ENCODE measurements at regions not wholly inside any gene's neighbourhood (a gene's known extent, or its start where the extent isn't known, plus 50 kb on each side); places are given as distances from the start of the nearest gene placed in this dataset.

DNA sequence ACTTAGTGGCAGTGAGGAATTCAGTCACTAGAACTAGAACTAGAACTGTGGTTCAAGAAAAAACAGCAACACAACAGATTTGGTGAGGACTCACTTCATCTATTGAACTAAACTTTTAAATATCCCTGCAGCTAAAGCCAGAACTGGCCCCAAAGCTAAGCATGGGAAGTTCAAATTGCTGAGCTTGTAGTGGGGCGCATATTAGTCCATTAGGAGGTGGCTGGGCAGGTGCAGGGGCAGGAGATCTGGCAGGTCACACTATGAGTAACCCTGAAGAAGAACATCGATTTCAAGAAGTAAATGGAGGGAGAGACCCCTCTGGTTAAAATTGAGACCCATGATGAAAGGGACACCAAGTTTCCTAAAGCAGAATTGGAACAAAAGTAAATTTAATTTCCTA lies 73.8 kb upstream of the UBAC2 start:
- DNase-seq (ENCODE audit: low read depth): no peak
- no peak overlapping the region for H3K4me3 ChIP-seq (replicated peaks; ENCODE audit: low read depth, low read length)
- TF ChIP-seq, protein P1, sequence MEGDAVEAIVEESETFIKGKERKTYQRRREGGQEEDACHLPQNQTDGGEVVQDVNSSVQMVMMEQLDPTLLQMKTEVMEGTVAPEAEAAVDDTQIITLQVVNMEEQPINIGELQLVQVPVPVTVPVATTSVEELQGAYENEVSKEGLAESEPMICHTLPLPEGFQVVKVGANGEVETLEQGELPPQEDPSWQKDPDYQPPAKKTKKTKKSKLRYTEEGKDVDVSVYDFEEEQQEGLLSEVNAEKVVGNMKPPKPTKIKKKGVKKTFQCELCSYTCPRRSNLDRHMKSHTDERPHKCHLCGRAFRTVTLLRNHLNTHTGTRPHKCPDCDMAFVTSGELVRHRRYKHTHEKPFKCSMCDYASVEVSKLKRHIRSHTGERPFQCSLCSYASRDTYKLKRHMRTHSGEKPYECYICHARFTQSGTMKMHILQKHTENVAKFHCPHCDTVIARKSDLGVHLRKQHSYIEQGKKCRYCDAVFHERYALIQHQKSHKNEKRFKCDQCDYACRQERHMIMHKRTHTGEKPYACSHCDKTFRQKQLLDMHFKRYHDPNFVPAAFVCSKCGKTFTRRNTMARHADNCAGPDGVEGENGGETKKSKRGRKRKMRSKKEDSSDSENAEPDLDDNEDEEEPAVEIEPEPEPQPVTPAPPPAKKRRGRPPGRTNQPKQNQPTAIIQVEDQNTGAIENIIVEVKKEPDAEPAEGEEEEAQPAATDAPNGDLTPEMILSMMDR (IDR thresholded peaks at IDR 0.05; ENCODE audit: low read length, missing control alignments): no peak

DNA sequence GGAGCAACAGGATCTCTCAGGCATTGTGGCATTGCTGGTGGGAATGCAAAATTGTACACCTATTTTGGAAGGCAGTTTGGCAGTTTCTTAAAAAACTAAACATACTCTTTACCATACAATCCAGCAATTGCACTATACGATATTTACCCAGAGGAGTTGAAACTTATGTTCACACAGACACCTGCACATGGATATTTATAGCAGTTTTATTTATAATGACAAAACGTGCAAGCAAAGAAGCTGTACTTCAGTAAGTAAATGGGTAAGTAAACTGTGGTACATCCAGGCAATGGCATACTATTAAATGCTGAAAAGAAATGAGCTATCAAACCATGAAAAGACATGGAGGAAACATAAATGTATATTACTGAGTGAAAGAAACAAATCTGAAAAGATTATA lies 71.6 kb upstream of the UBAC2 start:
- no peak for DNase-seq (ENCODE audit: low read depth)
- H3K4me3 ChIP-seq (replicated peaks; ENCODE audit: low read depth, low read length): no peak overlapping the region
- TF ChIP-seq, protein P1 (IDR thresholded peaks at IDR 0.05; ENCODE audit: low read length, missing control alignments): no peak

DNA sequence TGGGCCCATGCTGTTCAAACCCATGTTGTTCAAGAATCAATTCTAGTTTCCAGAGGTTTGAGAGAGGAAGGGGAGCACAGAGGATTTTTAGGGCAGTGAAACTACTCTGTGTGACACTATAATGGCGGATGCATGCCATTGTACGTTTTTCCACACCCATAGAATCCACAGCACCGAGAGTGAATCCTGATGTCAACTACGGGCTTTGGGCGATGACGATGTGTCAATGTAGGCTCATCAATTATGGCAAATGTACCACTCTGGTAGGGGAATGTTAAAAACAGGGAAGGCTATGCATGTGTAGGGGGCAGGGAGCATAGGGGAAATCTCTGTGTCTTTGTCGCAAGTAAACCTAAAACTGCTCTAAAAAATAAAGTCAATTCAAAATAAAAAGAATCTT lies 70.7 kb upstream of the UBAC2 start:
- no peak overlapping the region for H3K4me3 ChIP-seq (replicated peaks; ENCODE audit: low read depth, low read length)
- TF ChIP-seq, protein P1 (IDR thresholded peaks at IDR 0.05; ENCODE audit: low read length, missing control alignments): no peak
- no peak for DNase-seq (ENCODE audit: low read depth)

DNA sequence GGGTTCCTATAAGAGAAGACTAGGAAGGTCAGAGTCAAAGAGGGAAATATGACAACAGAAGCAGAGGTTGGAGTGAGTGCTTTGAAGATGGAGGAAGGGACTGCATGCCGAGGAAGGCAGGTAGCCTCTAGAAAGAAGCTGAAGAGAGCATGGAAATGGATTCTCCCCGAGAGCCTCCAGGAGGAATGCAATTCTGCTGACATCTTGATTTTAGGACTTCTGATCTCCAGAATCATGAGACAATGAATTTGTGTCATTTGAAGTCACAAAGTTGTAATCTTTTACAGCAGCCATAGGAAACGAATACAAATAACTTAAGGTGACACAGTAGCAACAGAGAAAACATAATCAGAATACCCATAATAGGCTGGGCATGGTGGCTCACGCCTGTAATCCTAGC lies 69.2 kb upstream of the UBAC2 start:
- DNase-seq (ENCODE audit: low read depth): no peak
- no peak overlapping the region for H3K4me3 ChIP-seq (replicated peaks; ENCODE audit: low read depth, low read length)
- TF ChIP-seq, protein P1 (IDR thresholded peaks at IDR 0.05; ENCODE audit: low read length, missing control alignments): no peak

DNA sequence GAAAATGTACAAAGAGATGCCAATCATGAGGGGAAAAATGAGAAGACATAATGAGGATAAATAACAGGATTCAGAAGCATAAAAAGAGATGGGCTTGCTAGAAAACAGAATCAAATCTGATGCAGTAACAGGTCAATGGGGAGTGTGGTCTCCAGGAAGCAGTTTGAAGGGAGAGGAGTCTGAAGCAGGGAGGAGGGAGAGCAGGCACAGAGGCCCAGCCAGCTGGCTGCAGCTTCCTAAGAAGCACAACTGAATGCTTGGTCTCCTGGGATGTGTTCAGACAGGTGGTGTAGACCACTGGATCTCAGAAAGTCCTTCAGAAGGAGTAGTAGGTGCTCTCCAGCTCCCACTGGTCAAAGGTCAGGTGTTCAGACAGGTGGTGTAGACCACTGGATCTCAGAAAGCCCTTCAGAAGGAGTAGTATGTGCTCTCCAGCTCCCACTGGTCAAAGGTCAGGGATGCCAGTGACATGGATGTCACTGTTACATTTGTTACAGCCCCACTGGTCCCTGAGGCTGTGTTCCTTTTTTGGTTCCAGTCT lies 68.3 kb upstream of the UBAC2 start:
- no peak overlapping the region for H3K4me3 ChIP-seq (replicated peaks; ENCODE audit: low read depth, low read length)
- no peak for DNase-seq (ENCODE audit: low read depth)
- TF ChIP-seq, protein P1 (IDR thresholded peaks at IDR 0.05; ENCODE audit: low read length, missing control alignments): no peak

DNA sequence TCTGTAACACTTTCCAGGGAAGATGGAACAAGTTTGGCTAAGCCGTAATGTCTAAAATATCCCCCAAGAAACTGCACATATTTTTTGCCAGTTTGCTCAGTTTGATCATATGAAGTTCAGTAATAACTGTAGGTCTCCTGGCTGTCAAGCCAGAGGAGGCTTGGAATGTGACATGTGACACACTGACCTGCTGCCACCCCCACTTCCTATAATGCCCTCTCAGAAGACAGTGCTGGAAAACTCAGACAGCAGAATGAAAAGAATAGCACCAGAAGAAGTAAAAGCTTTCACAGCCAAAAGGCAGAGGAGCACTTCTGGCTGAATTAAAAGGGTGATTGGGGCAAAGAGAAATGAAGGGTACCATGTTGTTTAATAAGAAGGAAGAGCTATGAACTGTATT lies 67.4 kb upstream of the UBAC2 start:
- DNase-seq (ENCODE audit: low read depth): no peak
- H3K4me3 ChIP-seq (replicated peaks; ENCODE audit: low read depth, low read length): no peak overlapping the region
- TF ChIP-seq, protein P1 (IDR thresholded peaks at IDR 0.05; ENCODE audit: low read length, missing control alignments): no peak

DNA sequence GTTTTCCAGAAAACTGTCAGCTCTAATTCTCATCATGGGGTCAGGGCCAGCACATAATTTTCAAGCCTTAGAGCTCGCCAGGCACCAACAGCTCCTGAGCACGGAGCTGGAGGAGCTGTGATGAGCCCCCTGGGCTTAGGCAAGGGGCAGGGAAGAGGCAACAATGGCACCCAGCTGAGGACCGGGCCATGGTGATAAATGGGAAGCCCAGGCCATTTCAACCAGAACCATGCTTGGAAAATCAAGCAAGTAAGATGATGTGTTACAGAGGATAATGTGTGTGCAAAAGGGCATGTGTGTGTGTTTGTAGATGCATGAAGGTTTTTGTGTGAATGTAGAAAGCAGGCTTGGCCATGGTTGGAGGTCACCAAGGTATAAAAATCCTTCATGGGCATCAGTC lies 66.8 kb upstream of the UBAC2 start:
- TF ChIP-seq, protein P1 (IDR thresholded peaks at IDR 0.05; ENCODE audit: low read length, missing control alignments): no peak
- DNase-seq (ENCODE audit: low read depth): no peak
- no peak overlapping the region for H3K4me3 ChIP-seq (replicated peaks; ENCODE audit: low read depth, low read length)
